Sigmoid colon (tissue), 6 donors: ENCODE measurements at regions not wholly inside any gene's neighbourhood (a gene's known extent, or its start where the extent isn't known, plus 50 kb on each side); places are given as distances from the start of the nearest gene placed in this dataset.

Experiments used
- DNase-seq: peaks from one replicate; pipeline ENCODE4 v3.0.0-alpha.2; 2019
- H3K27ac ChIP-seq, 4 donors: fragments of 200-600 bp; sonication (generic); one replicate each; pipeline ENCODE4 v1.5.1; 2016 to 2019; ENCODE audit warnings: mild to moderate bottlenecking in 1 of 4
- H3K27me3 ChIP-seq, 3 donors: fragments of 200-600 bp; sonication (generic); one replicate each; pipeline ENCODE4 v1.5.1; 2019; ENCODE audit warnings: mild to moderate bottlenecking in 1 of 3
- H3K36me3 ChIP-seq, 4 donors: fragments of 200-600 bp; sonication (generic); one replicate each; pipeline ENCODE4 v1.5.1; 2016 to 2019
- H3K4me1 ChIP-seq, 4 donors: fragments of 200-600 bp; sonication (generic); one replicate each; pipeline ENCODE4 v1.5.1; 2017 to 2019
- H3K4me3 ChIP-seq, 4 donors: fragments of 200-600 bp; sonication (generic); one replicate each; pipeline ENCODE4 v1.5.1; 2017 to 2019; ENCODE audit warnings: mild to moderate bottlenecking in 2 of 4, moderate library complexity in 1 of 4
- H3K9me3 ChIP-seq, 4 donors: fragments of 200-600 bp in 3 of 4; sonication (generic) in 3 of 4; one replicate each; pipeline versions ENCODE4 v1.5.1 to v1.6.1; 2013 to 2019
- EP300 ChIP-seq, 4 donors: sonication (generic); formaldehyde crosslinking; IDR thresholded peaks; one replicate each; pipeline ENCODE4 v1.6.1; 2017; ENCODE audit warnings: antibody characterized with exemption in 4 of 4
- POLR2A ChIP-seq, 2 donors: fragments of 450-650 bp; IDR thresholded peaks; one replicate each; pipeline ENCODE4 v1.6.1; 2016; ENCODE audit warnings: antibody characterized with exemption in 2 of 2, mild to moderate bottlenecking in 2 of 2, moderate library complexity in 2 of 2
- POLR2AphosphoS5 ChIP-seq, 4 donors: sonication (generic); formaldehyde crosslinking; IDR thresholded peaks; one replicate each; pipeline ENCODE4 v1.6.1; 2017; ENCODE audit warnings: antibody characterized with exemption in 4 of 4
- WGBS, 2 donors: extraction: QIAGEN DNeasy Blood & Tissue Kit; methylation state at CpG; one replicate each; pipeline ENCODE4 v1.1.7; 2013; 5-methylcytosine and 5-hydroxymethylcytosine counted together
- intact Hi-C: fragments of 100-400 bp; cut with DNase I; formaldehyde crosslinking; loops from one replicate; pipeline ENCODE4 v1.15.1; 2023
- TF ChIP-seq, protein P1 (sequence below), 4 experiments: fragments of 450-650 bp in 3 of 4; fragments of 200-600 bp in 1 of 4; IDR thresholded peaks; one replicate each; pipeline ENCODE4 v1.5.1; 2016 to 2019; ENCODE audit warnings: antibody characterized with exemption in 4 of 4, mild to moderate bottlenecking in 3 of 4, moderate library complexity in 2 of 4
- donor health status: healthy with polysubstance abuse.
- donor health status: healthy.

DNA sequence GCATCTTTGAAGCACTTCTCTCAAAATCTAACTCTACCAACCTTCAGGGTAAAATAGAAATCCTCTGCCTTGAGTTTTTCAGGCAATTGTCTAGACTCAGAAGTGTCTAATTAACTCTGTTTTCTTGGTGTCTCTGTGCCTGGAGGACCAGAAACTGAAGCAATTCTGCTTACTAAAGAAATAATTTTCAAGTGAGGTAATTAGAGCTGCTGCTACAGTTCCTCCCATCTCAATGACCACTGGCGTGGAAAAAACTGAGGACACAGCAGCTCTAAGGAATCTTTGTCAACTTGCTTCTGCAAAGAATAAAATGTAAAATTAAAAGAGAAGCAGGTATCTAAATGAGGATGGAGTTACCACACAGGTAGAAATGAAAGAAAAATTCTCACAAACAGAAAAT is 785.0 kb downstream of the PRELID2 start:
- Histone ChIP-seq H3K27ac (no peak overlapping the region), H3K36me3 (no peaks in the 10 kb centered on the region), H3K4me1 (no peaks in the 10 kb centered on the region), H3K27me3 (no peaks in the 10 kb centered on the region), H3K9me3 (no peaks in the 10 kb centered on the region), H3K4me3 (no peak overlapping the region)
- TF ChIP-seq POLR2AphosphoS5 (IDR thresholded peaks at IDR 0.05) (no peak), EP300 (IDR thresholded peaks at IDR 0.05) (no peak), POLR2A (IDR thresholded peaks at IDR 0.05) (no peak)
- TF ChIP-seq, protein P1, sequence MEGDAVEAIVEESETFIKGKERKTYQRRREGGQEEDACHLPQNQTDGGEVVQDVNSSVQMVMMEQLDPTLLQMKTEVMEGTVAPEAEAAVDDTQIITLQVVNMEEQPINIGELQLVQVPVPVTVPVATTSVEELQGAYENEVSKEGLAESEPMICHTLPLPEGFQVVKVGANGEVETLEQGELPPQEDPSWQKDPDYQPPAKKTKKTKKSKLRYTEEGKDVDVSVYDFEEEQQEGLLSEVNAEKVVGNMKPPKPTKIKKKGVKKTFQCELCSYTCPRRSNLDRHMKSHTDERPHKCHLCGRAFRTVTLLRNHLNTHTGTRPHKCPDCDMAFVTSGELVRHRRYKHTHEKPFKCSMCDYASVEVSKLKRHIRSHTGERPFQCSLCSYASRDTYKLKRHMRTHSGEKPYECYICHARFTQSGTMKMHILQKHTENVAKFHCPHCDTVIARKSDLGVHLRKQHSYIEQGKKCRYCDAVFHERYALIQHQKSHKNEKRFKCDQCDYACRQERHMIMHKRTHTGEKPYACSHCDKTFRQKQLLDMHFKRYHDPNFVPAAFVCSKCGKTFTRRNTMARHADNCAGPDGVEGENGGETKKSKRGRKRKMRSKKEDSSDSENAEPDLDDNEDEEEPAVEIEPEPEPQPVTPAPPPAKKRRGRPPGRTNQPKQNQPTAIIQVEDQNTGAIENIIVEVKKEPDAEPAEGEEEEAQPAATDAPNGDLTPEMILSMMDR (IDR thresholded peaks at IDR 0.05), result no peak
- 82 to 83% methylated on average over 1 of the region's 1 CpG for WGBS, 2 donors
- intact Hi-C loops, result no loop called here
- no peak for DNase-seq

DNA sequence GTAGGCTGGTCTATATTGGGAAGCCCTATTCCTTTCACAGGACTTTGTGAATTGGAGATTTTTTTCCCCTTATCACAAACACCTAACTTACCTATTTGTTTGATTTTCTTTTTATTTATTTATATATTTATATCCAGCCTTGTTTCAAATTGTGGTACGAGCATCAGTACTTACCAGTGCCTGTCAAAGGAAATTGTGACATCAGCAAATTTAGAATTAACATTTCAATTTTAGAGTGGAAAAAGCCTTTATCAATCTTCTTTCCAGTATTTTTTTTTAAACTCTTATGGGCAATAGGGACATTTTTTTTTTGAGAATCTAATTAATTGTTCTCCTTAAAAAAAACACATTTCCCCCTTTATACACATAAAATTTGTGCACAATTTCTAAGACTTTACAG is 790.2 kb downstream of the PRELID2 start:
- no peak for TF ChIP-seq EP300 (IDR thresholded peaks at IDR 0.05)
- TF ChIP-seq, protein P1 (IDR thresholded peaks at IDR 0.05), result no peak
- no peak for TF ChIP-seq POLR2AphosphoS5 (IDR thresholded peaks at IDR 0.05)
- no peak for TF ChIP-seq POLR2A (IDR thresholded peaks at IDR 0.05)
- Histone ChIP-seq H3K4me1 (no peaks in the 10 kb centered on the region), H3K9me3 (no peaks in the 10 kb centered on the region), H3K27ac (no peak overlapping the region), H3K36me3 (no peaks in the 10 kb centered on the region), H3K27me3 (no peaks in the 10 kb centered on the region), H3K4me3 (no peak overlapping the region)
- intact Hi-C loops, result no loop called here
- WGBS, 2 donors, result 58 to 80% methylated on average over 1 of the region's 1 CpG
- no peak for DNase-seq

DNA sequence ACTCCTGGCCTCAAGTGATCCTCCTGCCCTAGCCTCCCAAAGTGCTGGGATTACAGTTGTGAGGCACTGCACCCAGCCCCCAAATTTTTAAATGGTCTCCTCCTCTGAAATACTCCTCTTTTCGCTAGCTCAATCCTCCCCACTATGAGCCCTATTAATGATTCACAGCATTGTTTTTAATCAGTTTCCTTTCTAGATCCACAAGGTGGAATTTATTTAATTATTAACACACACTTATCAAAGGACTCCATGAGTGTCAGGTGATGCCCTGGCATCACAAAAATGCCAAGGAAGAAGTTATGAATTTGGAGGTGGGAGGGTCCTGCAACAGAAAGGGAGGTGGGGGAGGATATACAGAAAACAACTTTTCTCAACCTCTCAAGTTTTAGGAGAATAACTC is 806.5 kb downstream of the PRELID2 start:
- Histone ChIP-seq H3K4me3 (no peak overlapping the region), H3K4me1 (no peaks in the 10 kb centered on the region), H3K9me3 (no peaks in the 10 kb centered on the region), H3K27me3 (no peaks in the 10 kb centered on the region), H3K27ac (no peak overlapping the region), H3K36me3 (no peaks in the 10 kb centered on the region)
- intact Hi-C loops, result no loop called here
- 75 to 90% methylated on average over 1 of the region's 1 CpG for WGBS, 2 donors
- TF ChIP-seq POLR2AphosphoS5 (IDR thresholded peaks at IDR 0.05), result no peak
- no peak for TF ChIP-seq POLR2A (IDR thresholded peaks at IDR 0.05)
- TF ChIP-seq, protein P1 (IDR thresholded peaks at IDR 0.05), result no peak
- TF ChIP-seq EP300 (IDR thresholded peaks at IDR 0.05), result no peak
- no peak for DNase-seq

DNA sequence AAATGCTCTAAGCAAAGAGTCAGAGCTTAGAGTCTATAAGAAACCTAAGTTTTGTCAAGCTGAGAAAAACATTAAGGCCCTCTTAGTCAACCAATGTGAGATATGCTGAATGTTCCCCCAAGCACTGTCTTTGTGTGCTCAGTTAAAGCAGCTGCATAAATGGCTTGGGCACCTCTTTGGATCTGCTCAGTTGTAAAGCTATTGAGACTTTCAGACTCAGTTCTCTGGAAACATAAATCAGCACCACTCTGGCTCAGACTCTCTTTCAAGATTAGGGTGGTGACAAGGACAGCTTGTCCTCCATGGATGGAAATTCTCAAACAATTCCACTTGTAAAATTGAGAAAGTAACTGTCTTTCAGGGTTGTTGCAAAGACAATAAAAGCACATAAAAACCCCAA is 807.9 kb downstream of the PRELID2 start:
- H3K27me3 ChIP-seq, result no peaks in the 10 kb centered on the region
- H3K4me3 ChIP-seq, result no peak overlapping the region
- intact Hi-C loops, result no loop called here
- H3K36me3 ChIP-seq, result no peaks in the 10 kb centered on the region
- no peaks in the 10 kb centered on the region for H3K4me1 ChIP-seq
- TF ChIP-seq, protein P1 (IDR thresholded peaks at IDR 0.05), result no peak
- no peak for TF ChIP-seq POLR2AphosphoS5 (IDR thresholded peaks at IDR 0.05)
- TF ChIP-seq EP300 (IDR thresholded peaks at IDR 0.05), result no peak
- H3K27ac ChIP-seq, result no peak overlapping the region
- H3K9me3 ChIP-seq, result no peaks in the 10 kb centered on the region
- no peak for DNase-seq

DNA sequence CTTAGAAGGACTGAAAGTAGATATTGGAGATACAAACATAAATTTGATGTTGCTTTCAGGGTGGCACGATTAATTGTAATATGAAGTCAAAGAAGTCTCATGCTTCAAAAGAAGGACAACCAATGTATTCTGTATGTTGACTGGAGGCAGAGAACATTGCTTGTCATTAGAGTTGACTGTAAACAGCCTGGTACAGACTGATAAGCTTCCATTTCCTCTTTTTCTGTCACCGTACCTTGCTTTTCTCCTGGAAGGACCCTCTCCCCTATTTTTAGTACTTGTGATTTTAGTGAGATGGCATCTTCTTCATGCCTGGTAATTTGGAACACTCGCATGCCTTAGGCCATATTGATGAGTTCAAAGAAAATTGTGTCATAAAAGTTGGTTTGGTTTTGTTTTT is 809.4 kb downstream of the PRELID2 start:
- 55 to 82% methylated on average over 3 of the region's 3 CpGs for WGBS, 2 donors
- Histone ChIP-seq H3K27me3 (no peaks in the 10 kb centered on the region), H3K9me3 (no peaks in the 10 kb centered on the region), H3K4me3 (no peak overlapping the region), H3K27ac (no peak overlapping the region), H3K4me1 (no peaks in the 10 kb centered on the region), H3K36me3 (no peaks in the 10 kb centered on the region)
- intact Hi-C loops, result no loop called here
- TF ChIP-seq, protein P1 (IDR thresholded peaks at IDR 0.05), result no peak
- TF ChIP-seq EP300 (IDR thresholded peaks at IDR 0.05), result no peak
- TF ChIP-seq POLR2AphosphoS5 (IDR thresholded peaks at IDR 0.05), result no peak
- no peak for TF ChIP-seq POLR2A (IDR thresholded peaks at IDR 0.05)
- DNase-seq, result no peak
